ENCODE measurements at regions not wholly inside any gene's neighbourhood (a gene's known extent, or its start where the extent isn't known, plus 50 kb on each side); places are given as distances from the start of the nearest gene placed in this dataset.

GRCh38 chr14:87830443-87831096 lies 162.4 kb downstream of the GALC start:
- Histone ChIP-seq H3K9me3 (ENCODE audit: low read depth) (no peaks in the 10 kb centered on the region), H3K79me2 (no peaks in the 10 kb centered on the region), H4K20me1 (ENCODE audit: insufficient read depth, poor library complexity, severe bottlenecking) (no peaks in the 10 kb centered on the region), H3K4me1 (ENCODE audit: insufficient read depth) (no peaks in the 10 kb centered on the region), H3K27ac (no peak overlapping the region), H3K4me2 (no peak overlapping the region), H3K36me3 (replicated peaks; ENCODE audit: insufficient read depth, low read depth) (no peaks in the 10 kb centered on the region), H2AFZ (no peak overlapping the region), H3K9me2 (replicated peaks; ENCODE audit: insufficient read depth) (no peaks in the 10 kb centered on the region), H3K4me3 (no peak overlapping the region), H3K27me3 (no peaks in the 10 kb centered on the region)
- 49% methylated on average over 2 of the region's 2 CpGs for WGBS (ENCODE audit: low lambda C conversion rate, missing lambda C conversion rate)
- DNase-seq (ENCODE audit: low spot score): no peak
- TF ChIP-seq EZH2 (IDR thresholded peaks at IDR 0.05; ENCODE audit: borderline replicate concordance): no peak
- TF ChIP-seq CTCF (IDR thresholded peaks at IDR 0.05; ENCODE audit: poor library complexity): no peak
- TF ChIP-seq EZH2phosphoT487 (IDR thresholded peaks at IDR 0.05; ENCODE audit: low read depth, severe bottlenecking, unreplicated experiment): no peak

- no peak overlapping the region for H3K27ac ChIP-seq
- H3K4me2 ChIP-seq: no peak overlapping the region
- no peak for DNase-seq (ENCODE audit: low spot score)
- no peak for TF ChIP-seq EZH2phosphoT487 (IDR thresholded peaks at IDR 0.05; ENCODE audit: low read depth, severe bottlenecking, unreplicated experiment)
- no peak for TF ChIP-seq CTCF (IDR thresholded peaks at IDR 0.05; ENCODE audit: poor library complexity)
- TF ChIP-seq EZH2 (IDR thresholded peaks at IDR 0.05; ENCODE audit: borderline replicate concordance): no peak
- H3K27me3 ChIP-seq: no peaks in the 10 kb centered on the region
- no peaks in the 10 kb centered on the region for H3K9me3 ChIP-seq (ENCODE audit: low read depth)
- H3K36me3 ChIP-seq (replicated peaks; ENCODE audit: insufficient read depth, low read depth): no peaks in the 10 kb centered on the region
- H3K4me3 ChIP-seq: no peak overlapping the region
- H3K79me2 ChIP-seq: no peaks in the 10 kb centered on the region
- H4K20me1 ChIP-seq (ENCODE audit: insufficient read depth, poor library complexity, severe bottlenecking): no peaks in the 10 kb centered on the region
- no peak overlapping the region for H2AFZ ChIP-seq
- H3K4me1 ChIP-seq (ENCODE audit: insufficient read depth): no peaks in the 10 kb centered on the region
- H3K9me2 ChIP-seq (replicated peaks; ENCODE audit: insufficient read depth): no peaks in the 10 kb centered on the region
Measured at GRCh38 chr14:87829543-87829942, 163.4 kb downstream of the GALC start.

GRCh38 chr14:87824266-87824665 lies 168.7 kb downstream of the GALC start:
- H2AFZ ChIP-seq: no peak overlapping the region
- no peak overlapping the region for H3K4me3 ChIP-seq
- no peaks in the 10 kb centered on the region for H3K36me3 ChIP-seq (replicated peaks; ENCODE audit: insufficient read depth, low read depth)
- no peak for TF ChIP-seq EZH2 (IDR thresholded peaks at IDR 0.05; ENCODE audit: borderline replicate concordance)
- TF ChIP-seq EZH2phosphoT487 (IDR thresholded peaks at IDR 0.05; ENCODE audit: low read depth, severe bottlenecking, unreplicated experiment): no peak
- TF ChIP-seq CTCF (IDR thresholded peaks at IDR 0.05; ENCODE audit: poor library complexity): no peak
- no peak for DNase-seq (ENCODE audit: low spot score)
- no peaks in the 10 kb centered on the region for H3K27me3 ChIP-seq
- H4K20me1 ChIP-seq (ENCODE audit: insufficient read depth, poor library complexity, severe bottlenecking): no peaks in the 10 kb centered on the region
- no peaks in the 10 kb centered on the region for H3K79me2 ChIP-seq
- no peak overlapping the region for H3K27ac ChIP-seq
- H3K9me2 ChIP-seq (replicated peaks; ENCODE audit: insufficient read depth): no peaks in the 10 kb centered on the region
- no peaks in the 10 kb centered on the region for H3K4me1 ChIP-seq (ENCODE audit: insufficient read depth)
- no peak overlapping the region for H3K4me2 ChIP-seq
- no peaks in the 10 kb centered on the region for H3K9me3 ChIP-seq (ENCODE audit: low read depth)

DNA sequence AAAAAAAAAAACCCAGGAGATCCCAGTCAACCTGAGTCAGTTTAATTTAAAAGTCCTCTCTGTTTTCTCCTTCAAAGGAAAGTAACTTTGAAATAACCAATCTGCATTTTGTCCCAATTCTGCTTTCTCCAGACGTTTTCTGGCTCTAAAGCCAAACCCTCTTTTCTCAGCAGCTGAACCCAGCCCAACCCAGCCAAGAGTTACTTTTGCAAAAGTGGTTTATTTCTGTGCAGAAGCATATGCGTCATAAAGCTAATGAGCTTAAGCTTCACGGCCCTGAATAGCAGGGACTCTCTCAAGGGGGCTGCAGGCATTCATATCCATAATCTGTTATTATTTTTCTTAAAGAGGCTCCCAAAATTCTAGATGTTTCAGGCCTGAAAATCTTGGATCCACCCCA lies 176.6 kb downstream of the GALC start:
- no peaks in the 10 kb centered on the region for H3K4me1 ChIP-seq (ENCODE audit: insufficient read depth)
- H3K79me2 ChIP-seq: no peaks in the 10 kb centered on the region
- H4K20me1 ChIP-seq (ENCODE audit: insufficient read depth, poor library complexity, severe bottlenecking): no peaks in the 10 kb centered on the region
- TF ChIP-seq EZH2phosphoT487 (IDR thresholded peaks at IDR 0.05; ENCODE audit: low read depth, severe bottlenecking, unreplicated experiment) (no peak), CTCF (IDR thresholded peaks at IDR 0.05; ENCODE audit: poor library complexity) (no peak), EZH2 (IDR thresholded peaks at IDR 0.05; ENCODE audit: borderline replicate concordance) (no peak)
- no peak overlapping the region for H3K4me2 ChIP-seq
- no peaks in the 10 kb centered on the region for H3K27me3 ChIP-seq
- H3K9me2 ChIP-seq (replicated peaks; ENCODE audit: insufficient read depth): no peaks in the 10 kb centered on the region
- no peak overlapping the region for H2AFZ ChIP-seq
- no peaks in the 10 kb centered on the region for H3K9me3 ChIP-seq (ENCODE audit: low read depth)
- WGBS (ENCODE audit: low lambda C conversion rate, missing lambda C conversion rate): 71% methylated on average over 3 of the region's 3 CpGs
- H3K36me3 ChIP-seq (replicated peaks; ENCODE audit: insufficient read depth, low read depth): no peaks in the 10 kb centered on the region
- no peak overlapping the region for H3K27ac ChIP-seq
- no peak overlapping the region for H3K4me3 ChIP-seq
- DNase-seq (ENCODE audit: low spot score): no peak

Measured in hepatocyte (in vitro differentiated cells).